ENCODE measurements at regions not wholly inside any gene's neighbourhood (a gene's known extent, or its start where the extent isn't known, plus 50 kb on each side); places are given as distances from the start of the nearest gene placed in this dataset.

DNA sequence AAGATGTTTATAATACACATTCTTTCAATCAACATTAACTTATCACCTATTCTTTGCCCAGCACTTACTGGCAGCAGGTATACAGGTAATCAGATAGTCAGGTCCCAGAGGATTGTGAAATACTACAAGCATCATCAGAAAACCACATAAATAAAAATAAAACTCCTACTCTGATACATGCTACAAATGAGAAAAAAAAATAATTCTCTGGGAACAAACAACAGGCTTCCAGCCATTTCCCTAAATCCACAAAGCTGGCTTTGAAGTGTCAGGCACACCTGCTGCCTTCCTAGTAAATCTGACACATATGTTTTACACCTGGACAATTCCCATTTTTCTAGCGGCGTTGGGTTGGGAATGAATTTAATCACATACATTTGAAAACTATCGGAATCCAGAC, 384.5 kb upstream of the CDH4 start:
- BruUV-seq (replicated peaks): no TSS peak
- H2BK20ac ChIP-seq (ENCODE audit: low read depth, low read length): no peak overlapping the region
- H2BK15ac ChIP-seq (ENCODE audit: low read depth, low read length): no peak overlapping the region
- dilution Hi-C loops (cut with HindIII; ENCODE audit: low sequenced_read_pairs, unreplicated experiment): no loop called here
- intact Hi-C loops (cut with micrococcal nuclease): no loop called here
- WGBS, 2 experiments (ENCODE audit: extremely low coverage in 2 of 2, insufficient read length in 1 of 2): no CpG with 5 or more reads among the region's 3 CpGs
- POLR2A ChIA-PET (ENCODE audit: unreplicated experiment): no interaction called here
- no peak overlapping the region for H2AFZ ChIP-seq (replicated peaks; ENCODE audit: low read length, poor library complexity)
- H3K4me3 ChIP-seq (ENCODE audit: insufficient read depth, low read depth, low read length): no peak overlapping the region
- H2AK5ac ChIP-seq (ENCODE audit: low read depth, low read length): no peak overlapping the region
- H4K20me1 ChIP-seq (ENCODE audit: insufficient read depth, low read length): no peaks in the 10 kb centered on the region
- no peak overlapping the region for H2BK5ac ChIP-seq (ENCODE audit: low read depth, low read length, poor library complexity, severe bottlenecking)
- H3K79me1 ChIP-seq (ENCODE audit: low read depth in 1 of 2, low read length in 2 of 2): no peaks in the 10 kb centered on the region
- H2AK9ac ChIP-seq (replicated peaks; ENCODE audit: low read depth, low read length, poor library complexity): no peak overlapping the region
- no peaks in the 10 kb centered on the region for H3K4me1 ChIP-seq (ENCODE audit: control insufficient read depth, insufficient read depth, low read length)
- H2BK120ac ChIP-seq (ENCODE audit: low read depth, low read length): no peak overlapping the region
- H3K9me3 ChIP-seq (ENCODE audit: control insufficient read depth, insufficient read depth, low read length): peaks cover 17% of the 10 kb centered on the region
- H3K27ac ChIP-seq (ENCODE audit: insufficient read depth, low read length): no peak overlapping the region
- CTCF ChIA-PET: no interaction called here
- no peak overlapping the region for H3K4me2 ChIP-seq (ENCODE audit: low read depth, low read length)
- no peak overlapping the region for H3K14ac ChIP-seq (replicated peaks; ENCODE audit: low read depth, low read length)
- no peak overlapping the region for H3K56ac ChIP-seq (ENCODE audit: extremely low read depth, insufficient read depth, low read length)
- no peaks in the 10 kb centered on the region for H3K36me3 ChIP-seq (ENCODE audit: control insufficient read depth, insufficient read depth, low read length)
- DNase-seq (no peak), ATAC-seq (ENCODE audit: low read depth) (no peak)
- H3K23ac ChIP-seq (ENCODE audit: low read depth, low read length): no peak overlapping the region
- H4K8ac ChIP-seq (ENCODE audit: low read depth in 2 of 2, low read length in 2 of 2): no peak overlapping the region
- TF ChIP-seq NFE2L2 (IDR thresholded peaks at IDR 0.05; ENCODE audit: low read depth, low read length) (no peak), POLR2A (IDR thresholded peaks at IDR 0.05; ENCODE audit: low read depth, low read length) (no peak), SMC3 (IDR thresholded peaks at IDR 0.05; ENCODE audit: low read depth, low read length) (no peak), CHD1 (IDR thresholded peaks at IDR 0.05; ENCODE audit: low read depth, low read length) (no peak), FOS (IDR thresholded peaks at IDR 0.05; ENCODE audit: low read depth, low read length) (no peak), CTCF (conservative IDR thresholded peaks at IDR 0.05; ENCODE audit: low read depth, low read length) (no peak), RFX5 (IDR thresholded peaks at IDR 0.05; ENCODE audit: low read depth, low read length) (no peak), USF2 (IDR thresholded peaks at IDR 0.05; ENCODE audit: low read depth, low read length) (no peak), CEBPB (IDR thresholded peaks at IDR 0.05; ENCODE audit: low read depth, low read length) (no peak), BHLHE40 (IDR thresholded peaks at IDR 0.05; ENCODE audit: low read depth, low read length) (no peak), RAD21 (IDR thresholded peaks at IDR 0.05; ENCODE audit: low read length) (no peak), MAFK (IDR thresholded peaks at IDR 0.05; ENCODE audit: low read depth, low read length) (no peak)
- TF ChIP-seq, protein P1, sequence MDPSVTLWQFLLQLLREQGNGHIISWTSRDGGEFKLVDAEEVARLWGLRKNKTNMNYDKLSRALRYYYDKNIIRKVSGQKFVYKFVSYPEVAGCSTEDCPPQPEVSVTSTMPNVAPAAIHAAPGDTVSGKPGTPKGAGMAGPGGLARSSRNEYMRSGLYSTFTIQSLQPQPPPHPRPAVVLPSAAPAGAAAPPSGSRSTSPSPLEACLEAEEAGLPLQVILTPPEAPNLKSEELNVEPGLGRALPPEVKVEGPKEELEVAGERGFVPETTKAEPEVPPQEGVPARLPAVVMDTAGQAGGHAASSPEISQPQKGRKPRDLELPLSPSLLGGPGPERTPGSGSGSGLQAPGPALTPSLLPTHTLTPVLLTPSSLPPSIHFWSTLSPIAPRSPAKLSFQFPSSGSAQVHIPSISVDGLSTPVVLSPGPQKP (IDR thresholded peaks at IDR 0.05; ENCODE audit: borderline replicate concordance, low read depth, low read length): no peak
- no peaks in the 10 kb centered on the region for H3K9me1 ChIP-seq (ENCODE audit: insufficient read depth, low read length)
- no peak overlapping the region for H4K5ac ChIP-seq (ENCODE audit: low read depth, low read length)
- no peaks in the 10 kb centered on the region for H3K27me3 ChIP-seq (ENCODE audit: control insufficient read depth, insufficient read depth, low read length)
- in situ Hi-C loops (cut with MboI; ENCODE audit: low sequenced_read_pairs): no loop called here
- no peak overlapping the region for H3K4ac ChIP-seq (ENCODE audit: low read depth, low read length)
- no peak overlapping the region for H3K18ac ChIP-seq (ENCODE audit: low read depth, low read length)
- H3K9ac ChIP-seq (ENCODE audit: low read depth, low read length): no peak overlapping the region
- H4K91ac ChIP-seq (ENCODE audit: insufficient read depth, low read depth, low read length): no peak overlapping the region
